ENCODE measurements at regions not wholly inside any gene's neighbourhood (a gene's known extent, or its start where the extent isn't known, plus 50 kb on each side); places are given as distances from the start of the nearest gene placed in this dataset.

DNA sequence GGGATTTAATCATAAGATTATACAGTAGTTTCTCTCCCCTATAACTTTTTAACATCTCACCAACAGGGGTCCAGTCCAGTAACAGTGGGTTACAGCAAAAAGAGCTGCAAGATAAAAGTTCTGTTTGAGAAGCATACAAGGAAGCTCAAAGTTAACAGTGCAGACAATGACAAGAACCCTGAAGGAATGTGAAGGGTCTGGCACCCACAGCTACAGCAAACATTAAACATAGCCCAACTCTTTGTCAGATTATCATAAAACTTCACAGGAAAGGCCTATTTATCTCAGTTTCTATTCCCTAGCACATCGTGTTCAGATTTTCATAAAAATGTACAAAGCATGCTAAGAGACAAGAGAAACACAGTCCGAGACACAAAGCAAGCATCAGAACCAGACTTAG is 309.4 kb downstream of the DIRAS2 start:
- ChIA-PET POLR2A (interaction anchor here (0.6 to 0.7 kb wide), 2 partner anchors 17 to 357 kb away, joined by 3 read pairs; no protein-coding TSS in a partner anchor), CTCF (ENCODE audit: unreplicated experiment) (no interaction called here)
- intact Hi-C loops (cut with micrococcal nuclease; ENCODE audit: unreplicated experiment), result no loop called here
- H3K36me3 ChIP-seq (ENCODE audit: insufficient read depth, low read length), result no peaks in the 10 kb centered on the region
- no TSS peak for BruUV-seq (replicated peaks)
- no peak overlapping the region for H2AFZ ChIP-seq (ENCODE audit: low read length)
- H3K4me2 ChIP-seq (ENCODE audit: low read length), result no peak overlapping the region
- H3K27ac ChIP-seq (ENCODE audit: low read depth, low read length, poor library complexity, severe bottlenecking), result no peak overlapping the region
- H3K79me2 ChIP-seq (ENCODE audit: insufficient read depth, low read depth, low read length), result no peaks in the 10 kb centered on the region
- DNase-seq (ENCODE audit: low spot score), result no peak
- H3K9me2 ChIP-seq (ENCODE audit: insufficient read depth, low read length), result no peaks in the 10 kb centered on the region
- TF ChIP-seq EZH2phosphoT487 (IDR thresholded peaks at IDR 0.05; ENCODE audit: borderline replicate concordance, low read depth, low read length), result no peak
- TF ChIP-seq, protein P1, sequence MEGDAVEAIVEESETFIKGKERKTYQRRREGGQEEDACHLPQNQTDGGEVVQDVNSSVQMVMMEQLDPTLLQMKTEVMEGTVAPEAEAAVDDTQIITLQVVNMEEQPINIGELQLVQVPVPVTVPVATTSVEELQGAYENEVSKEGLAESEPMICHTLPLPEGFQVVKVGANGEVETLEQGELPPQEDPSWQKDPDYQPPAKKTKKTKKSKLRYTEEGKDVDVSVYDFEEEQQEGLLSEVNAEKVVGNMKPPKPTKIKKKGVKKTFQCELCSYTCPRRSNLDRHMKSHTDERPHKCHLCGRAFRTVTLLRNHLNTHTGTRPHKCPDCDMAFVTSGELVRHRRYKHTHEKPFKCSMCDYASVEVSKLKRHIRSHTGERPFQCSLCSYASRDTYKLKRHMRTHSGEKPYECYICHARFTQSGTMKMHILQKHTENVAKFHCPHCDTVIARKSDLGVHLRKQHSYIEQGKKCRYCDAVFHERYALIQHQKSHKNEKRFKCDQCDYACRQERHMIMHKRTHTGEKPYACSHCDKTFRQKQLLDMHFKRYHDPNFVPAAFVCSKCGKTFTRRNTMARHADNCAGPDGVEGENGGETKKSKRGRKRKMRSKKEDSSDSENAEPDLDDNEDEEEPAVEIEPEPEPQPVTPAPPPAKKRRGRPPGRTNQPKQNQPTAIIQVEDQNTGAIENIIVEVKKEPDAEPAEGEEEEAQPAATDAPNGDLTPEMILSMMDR (conservative IDR thresholded peaks at IDR 0.05; ENCODE audit: low read length), result no peak
- H3K9me3 ChIP-seq (ENCODE audit: low read length), result no peaks in the 10 kb centered on the region
- H3K4me1 ChIP-seq (ENCODE audit: insufficient read depth, low read length, poor library complexity, severe bottlenecking), result no peaks in the 10 kb centered on the region
- H4K20me1 ChIP-seq (ENCODE audit: insufficient read depth, low read length), result no peaks in the 10 kb centered on the region
- no peak overlapping the region for H3K4me3 ChIP-seq (ENCODE audit: low read depth, low read length, poor library complexity, severe bottlenecking)

DNA sequence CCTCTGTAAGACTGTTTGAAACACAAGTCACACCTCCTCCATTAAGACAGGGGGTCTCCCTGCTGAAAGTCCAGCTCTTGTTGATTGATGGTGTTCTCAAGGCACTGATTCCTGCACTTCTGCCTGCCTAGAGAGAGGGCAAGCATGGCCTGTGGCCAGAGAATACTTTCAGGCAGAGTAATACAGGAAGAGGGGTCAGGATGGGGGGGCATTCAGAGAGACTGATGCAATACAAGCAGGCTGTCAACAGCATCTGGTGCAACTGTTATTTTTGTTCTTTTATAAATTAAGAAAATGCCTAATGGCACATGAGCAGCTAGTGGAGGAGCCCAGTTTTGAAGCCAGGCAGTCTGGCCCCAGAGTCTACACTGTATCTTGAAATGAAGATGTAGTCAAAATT is 302.2 kb downstream of the DIRAS2 start:
- no peaks in the 10 kb centered on the region for H3K9me3 ChIP-seq (ENCODE audit: low read length)
- no peak overlapping the region for H3K4me3 ChIP-seq (ENCODE audit: low read depth, low read length, poor library complexity, severe bottlenecking)
- no peaks in the 10 kb centered on the region for H3K79me2 ChIP-seq (ENCODE audit: insufficient read depth, low read depth, low read length)
- H3K4me2 ChIP-seq (ENCODE audit: low read length), result no peak overlapping the region
- TF ChIP-seq, protein P1 (conservative IDR thresholded peaks at IDR 0.05; ENCODE audit: low read length), result no peak
- no peak for TF ChIP-seq EZH2phosphoT487 (IDR thresholded peaks at IDR 0.05; ENCODE audit: borderline replicate concordance, low read depth, low read length)
- no peak for DNase-seq (ENCODE audit: low spot score)
- CTCF ChIA-PET (ENCODE audit: unreplicated experiment), result no interaction called here
- POLR2A ChIA-PET, result interaction anchor here (0.7 to 1.3 kb wide), 2 partner anchors 10 to 159 kb away, joined by 3 read pairs; no protein-coding TSS in a partner anchor
- H3K36me3 ChIP-seq (ENCODE audit: insufficient read depth, low read length), result no peaks in the 10 kb centered on the region
- no peak overlapping the region for H2AFZ ChIP-seq (ENCODE audit: low read length)
- no peak overlapping the region for H3K27ac ChIP-seq (ENCODE audit: low read depth, low read length, poor library complexity, severe bottlenecking)
- no peaks in the 10 kb centered on the region for H4K20me1 ChIP-seq (ENCODE audit: insufficient read depth, low read length)
- no peaks in the 10 kb centered on the region for H3K4me1 ChIP-seq (ENCODE audit: insufficient read depth, low read length, poor library complexity, severe bottlenecking)
- no TSS peak for BruUV-seq (replicated peaks)
- intact Hi-C loops (cut with micrococcal nuclease; ENCODE audit: unreplicated experiment), result no loop called here
- no peaks in the 10 kb centered on the region for H3K9me2 ChIP-seq (ENCODE audit: insufficient read depth, low read length)

DNA sequence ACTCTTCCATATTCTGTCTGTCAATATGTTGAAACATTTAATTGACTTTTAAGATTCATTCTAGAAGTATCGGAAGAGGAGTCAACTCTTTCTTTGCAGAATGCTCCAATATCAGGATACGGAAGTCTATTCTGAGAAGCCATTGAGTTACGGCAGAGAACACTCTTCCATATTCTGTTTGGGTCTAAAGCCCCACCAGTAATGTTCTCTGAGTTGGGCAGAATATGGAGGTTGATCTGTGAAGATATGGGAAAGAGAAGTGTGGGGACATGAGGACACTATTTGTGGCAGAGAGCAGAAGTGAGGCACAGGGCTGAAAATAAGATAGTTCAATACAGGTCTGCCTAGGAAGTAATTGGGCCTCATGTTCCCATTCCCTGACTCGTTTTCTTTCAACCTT is 300.0 kb downstream of the DIRAS2 start:
- DNase-seq (ENCODE audit: low spot score), result no peak
- Histone ChIP-seq H4K20me1 (ENCODE audit: insufficient read depth, low read length) (no peaks in the 10 kb centered on the region), H3K9me2 (ENCODE audit: insufficient read depth, low read length) (no peaks in the 10 kb centered on the region), H3K27ac (ENCODE audit: low read depth, low read length, poor library complexity, severe bottlenecking) (no peak overlapping the region), H3K9me3 (ENCODE audit: low read length) (no peaks in the 10 kb centered on the region), H3K36me3 (ENCODE audit: insufficient read depth, low read length) (no peaks in the 10 kb centered on the region), H2AFZ (ENCODE audit: low read length) (no peak overlapping the region), H3K4me2 (ENCODE audit: low read length) (no peak overlapping the region), H3K4me3 (ENCODE audit: low read depth, low read length, poor library complexity, severe bottlenecking) (no peak overlapping the region), H3K4me1 (ENCODE audit: insufficient read depth, low read length, poor library complexity, severe bottlenecking) (no peaks in the 10 kb centered on the region), H3K79me2 (ENCODE audit: insufficient read depth, low read depth, low read length) (no peaks in the 10 kb centered on the region)
- no TSS peak for BruUV-seq (replicated peaks)
- POLR2A ChIA-PET, result no interaction called here
- no peak for TF ChIP-seq EZH2phosphoT487 (IDR thresholded peaks at IDR 0.05; ENCODE audit: borderline replicate concordance, low read depth, low read length)
- TF ChIP-seq, protein P1 (conservative IDR thresholded peaks at IDR 0.05; ENCODE audit: low read length), result no peak
- CTCF ChIA-PET (ENCODE audit: unreplicated experiment), result no interaction called here
- intact Hi-C loops (cut with micrococcal nuclease; ENCODE audit: unreplicated experiment), result no loop called here

Measured in OCI-LY7 (cell line).